Skin of body (tissue), 1 donor: ENCODE measurements at regions not wholly inside any gene's neighbourhood (a gene's known extent, or its start where the extent isn't known, plus 50 kb on each side); places are given as distances from the start of the nearest gene placed in this dataset.
A peak's percentile ranks its signal among the peaks of the same experiment; 100 is the strongest.

Experiments used
- DNase-seq: peaks from one replicate; lab custom pipeline; 2025; lab: John Stamatoyannopoulos, UW

DNA sequence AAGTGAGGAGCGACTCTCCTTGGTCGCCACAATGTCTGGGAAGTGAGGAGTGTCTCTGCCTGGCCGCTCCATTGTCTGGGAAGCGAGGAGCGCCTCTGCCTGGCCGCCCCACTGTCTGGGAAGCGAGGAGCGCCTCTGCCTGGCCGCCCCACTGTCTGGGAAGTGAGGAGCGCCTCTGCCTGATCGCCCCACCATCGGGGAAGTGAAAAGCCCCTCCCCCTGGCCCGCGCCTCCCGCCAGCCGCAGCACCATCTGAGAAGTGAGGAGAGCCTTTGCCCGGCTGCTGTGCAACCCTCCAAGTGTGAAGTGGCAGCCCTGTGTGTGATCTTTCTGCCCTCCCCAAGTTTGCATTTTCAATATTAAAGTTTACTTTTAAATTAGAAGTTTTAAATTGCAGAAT, 95.0 kb upstream of the PPP2R5A start:
- DNase-seq, result no peak

DNA sequence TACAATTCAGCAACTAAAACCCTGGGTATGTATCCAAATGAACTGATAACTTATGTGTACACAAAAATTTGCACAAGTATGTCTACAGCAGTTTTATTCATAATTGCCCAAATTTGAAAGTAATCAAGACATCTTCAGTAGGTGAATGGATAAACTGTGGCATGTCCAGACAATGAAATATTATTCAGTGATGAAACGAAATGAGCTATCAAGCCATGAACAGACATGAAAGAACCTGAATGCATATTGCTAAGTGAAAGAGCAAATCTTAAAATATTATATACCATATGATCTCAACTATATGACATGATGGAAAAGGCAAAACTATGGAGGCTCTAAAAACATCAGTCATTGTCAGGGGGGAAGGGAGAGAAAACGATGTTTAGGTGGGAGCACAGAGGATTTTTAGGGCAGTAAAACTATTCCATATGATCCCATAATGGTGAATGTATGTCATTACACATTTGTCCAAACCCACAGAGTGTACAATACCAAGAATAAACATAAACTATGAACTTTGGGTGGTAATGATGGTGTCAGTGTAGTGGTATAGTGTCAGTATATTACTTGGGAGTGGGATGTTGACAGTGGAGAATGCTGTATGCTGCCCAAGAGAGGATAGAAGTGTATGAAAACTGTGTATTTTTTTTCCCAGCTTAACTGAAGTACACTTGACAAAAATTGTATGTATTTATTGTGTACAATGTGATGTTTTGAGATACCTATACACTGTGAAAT, 92.8 kb upstream of the PPP2R5A start:
- no peak for DNase-seq

DNA sequence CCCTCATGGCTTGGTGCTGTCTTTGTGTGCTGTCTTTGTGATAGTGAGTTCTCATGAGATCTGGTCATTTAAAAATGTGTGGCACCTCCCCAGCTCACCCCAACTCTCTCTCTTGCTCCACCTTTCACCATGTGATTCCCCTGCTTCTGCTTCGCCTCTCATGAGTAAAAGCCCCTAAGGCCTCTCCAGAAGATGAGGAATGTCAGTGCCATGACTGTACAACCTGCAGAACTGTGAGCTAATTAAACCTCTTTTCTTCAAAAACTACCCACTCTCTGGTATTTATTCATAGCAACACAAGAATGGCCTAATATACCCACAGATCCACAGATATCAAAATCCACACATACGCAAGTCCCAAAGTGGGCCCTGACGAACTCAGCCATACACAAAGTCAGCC, 88.9 kb upstream of the PPP2R5A start:
- DNase-seq, result no peak

DNA sequence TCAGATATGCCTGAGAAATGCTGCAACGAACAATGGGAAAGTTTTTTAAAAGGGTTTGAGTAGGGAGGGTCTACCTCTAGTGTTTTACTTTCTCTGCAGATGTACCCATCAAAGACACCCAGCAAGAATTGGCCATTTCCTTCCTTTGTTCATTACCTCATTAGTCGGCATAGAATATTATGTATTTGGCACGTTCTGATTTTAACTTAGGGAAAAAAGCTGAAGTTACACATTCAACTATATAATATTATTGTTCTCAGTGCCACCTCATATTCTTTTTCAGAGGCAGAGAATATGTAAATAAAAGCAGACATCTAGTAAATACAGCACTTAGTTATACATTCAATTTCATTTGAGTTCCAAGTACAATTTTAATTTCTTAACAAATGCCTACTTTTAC, 83.7 kb upstream of the PPP2R5A start:
- DNase-seq, result no peak

DNA sequence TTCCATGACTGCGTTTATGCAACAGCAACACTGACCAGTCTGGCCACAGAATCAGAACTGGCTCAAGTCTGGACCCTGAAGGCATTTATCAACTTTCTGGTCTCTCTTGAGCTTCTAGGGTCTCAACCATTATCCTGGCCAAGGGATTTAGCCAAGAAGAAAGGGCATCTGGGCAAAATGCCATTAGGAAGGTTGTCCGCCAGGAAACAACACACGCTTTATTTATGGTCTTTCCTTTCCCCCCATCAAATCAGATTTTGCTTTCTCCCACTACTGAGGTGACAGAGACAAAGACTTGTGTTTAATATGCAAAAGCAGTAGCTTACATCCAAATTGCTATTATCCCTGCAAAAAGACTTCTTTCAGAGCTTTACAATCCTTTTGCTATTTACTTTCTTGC, 81.6 kb upstream of the PPP2R5A start:
- DNase-seq, result no peak

DNA sequence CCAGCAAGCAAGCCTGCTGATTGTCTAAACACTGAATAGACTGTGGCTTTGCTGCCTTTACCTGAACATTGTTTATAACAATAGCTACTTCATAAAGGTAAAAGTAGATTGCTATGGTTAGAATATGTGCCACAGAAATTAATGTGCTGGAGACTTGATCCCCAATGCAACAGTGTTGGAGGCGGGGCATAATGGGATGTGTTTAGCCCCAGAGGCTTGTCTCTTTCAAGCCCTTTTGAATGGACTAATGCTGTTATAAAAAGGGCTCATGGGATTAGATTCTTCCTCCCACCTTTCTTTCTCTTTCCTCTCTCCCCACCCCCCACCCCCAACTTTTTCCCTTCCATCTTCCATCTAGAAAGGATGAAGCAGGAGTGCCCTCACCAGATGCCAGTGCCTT, 80.2 kb upstream of the PPP2R5A start:
- DNase-seq, result no peak

DNA sequence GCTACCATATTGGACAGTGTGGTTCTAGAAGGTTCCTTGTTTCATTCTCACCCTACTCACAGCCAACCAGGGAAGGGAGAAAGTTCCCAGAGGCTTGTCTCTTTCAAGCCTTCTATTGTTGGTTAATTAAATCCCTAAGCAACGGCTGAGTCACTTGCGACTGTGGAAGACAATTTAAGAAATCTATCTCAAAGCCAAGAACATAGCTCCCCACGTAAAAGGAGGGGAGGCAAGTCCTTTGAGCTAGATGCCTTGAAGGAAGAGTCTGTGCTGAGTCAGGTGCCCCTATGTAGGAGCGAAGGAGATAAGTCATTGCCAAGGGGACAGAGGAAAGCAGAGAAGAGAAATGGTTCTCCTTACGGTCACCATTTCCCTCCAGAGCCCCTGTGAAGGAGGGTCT, 79.4 kb upstream of the PPP2R5A start:
- DNase-seq, result no peak

DNA sequence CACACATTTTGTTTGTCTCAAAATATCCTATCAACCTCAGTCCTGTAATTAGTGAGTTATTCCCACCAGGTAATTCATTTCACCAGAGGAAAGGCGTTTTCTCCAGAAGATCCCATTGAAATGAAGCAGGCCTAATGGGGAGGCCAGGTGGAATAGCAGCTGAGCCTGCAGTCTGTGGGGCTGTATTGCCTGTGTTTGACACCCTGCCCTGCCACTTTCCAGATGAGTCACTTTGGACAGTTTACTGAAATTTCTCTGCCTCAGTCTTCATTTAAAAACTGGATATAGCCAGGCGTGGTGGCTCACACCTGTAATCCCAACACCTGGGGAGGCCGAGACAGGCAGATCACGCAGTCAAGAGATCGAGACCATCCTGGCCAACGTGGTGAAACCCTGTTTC, 78.1 kb upstream of the PPP2R5A start:
- no peak for DNase-seq

DNA sequence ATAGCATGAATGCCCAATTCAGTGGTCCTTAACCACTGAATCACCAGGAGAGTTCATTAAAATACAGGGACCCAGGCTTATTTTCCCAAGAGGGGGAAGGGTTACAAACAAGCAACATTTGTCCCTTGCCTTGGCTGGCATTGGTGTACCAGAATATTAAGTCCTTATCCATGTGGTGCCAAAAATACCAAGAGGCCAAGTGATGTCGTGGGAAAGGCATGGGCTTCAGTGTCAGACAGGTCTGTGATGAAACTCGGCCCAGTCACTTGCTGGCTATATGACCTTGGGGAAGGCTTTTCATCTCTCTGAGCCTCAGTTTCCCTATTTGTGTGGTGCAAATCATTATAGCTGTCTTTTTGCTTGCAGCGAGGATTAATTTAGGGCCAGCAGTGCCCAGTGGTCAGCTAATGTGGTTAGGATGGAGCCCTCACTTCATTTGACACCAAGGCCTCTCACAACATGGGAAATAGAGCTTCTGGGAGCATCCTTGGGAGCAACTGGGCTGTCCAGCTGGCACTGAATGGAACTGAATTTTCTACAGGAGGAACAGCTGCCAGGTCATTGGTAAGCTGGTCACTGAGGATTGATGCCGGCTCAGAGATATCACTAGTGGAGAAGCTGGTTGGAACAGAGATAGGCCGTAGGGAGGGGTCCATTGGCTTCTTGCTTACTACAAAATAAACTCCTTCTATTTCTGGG, 77.2 kb upstream of the PPP2R5A start:
- DNase-seq, result no peak

DNA sequence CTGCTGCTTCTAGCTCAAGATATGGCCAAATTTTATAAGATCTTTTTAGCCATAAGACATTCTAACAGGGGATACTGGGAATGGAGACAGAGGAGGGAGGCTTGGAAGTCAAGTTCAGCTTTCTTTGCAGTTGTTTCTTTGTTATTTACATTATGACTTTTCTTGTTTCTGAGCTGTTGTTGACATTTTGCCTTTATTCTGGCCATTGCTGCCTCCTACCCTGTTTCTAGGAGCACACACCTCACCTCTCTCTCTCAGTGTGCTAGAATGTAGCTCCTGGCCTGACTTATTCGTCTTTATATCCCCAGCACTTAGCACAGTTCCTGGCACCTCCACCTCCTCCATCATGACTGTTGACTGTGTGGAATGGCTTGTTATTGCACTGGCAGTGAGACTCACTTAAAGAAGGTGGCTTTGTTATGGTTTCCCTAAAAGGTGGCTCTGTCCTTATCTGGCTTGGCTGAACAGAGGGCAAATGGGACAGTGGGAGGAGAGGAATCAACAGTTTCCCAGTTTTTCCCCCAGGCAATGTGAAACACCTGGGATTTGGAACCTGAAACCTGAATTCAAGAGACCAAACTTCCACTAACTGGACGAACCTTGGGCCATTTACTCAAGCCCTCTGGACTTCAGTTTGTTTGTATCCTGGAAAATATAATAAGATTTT, 76.1 kb upstream of the PPP2R5A start:
- DNase-seq, result no peak

DNA sequence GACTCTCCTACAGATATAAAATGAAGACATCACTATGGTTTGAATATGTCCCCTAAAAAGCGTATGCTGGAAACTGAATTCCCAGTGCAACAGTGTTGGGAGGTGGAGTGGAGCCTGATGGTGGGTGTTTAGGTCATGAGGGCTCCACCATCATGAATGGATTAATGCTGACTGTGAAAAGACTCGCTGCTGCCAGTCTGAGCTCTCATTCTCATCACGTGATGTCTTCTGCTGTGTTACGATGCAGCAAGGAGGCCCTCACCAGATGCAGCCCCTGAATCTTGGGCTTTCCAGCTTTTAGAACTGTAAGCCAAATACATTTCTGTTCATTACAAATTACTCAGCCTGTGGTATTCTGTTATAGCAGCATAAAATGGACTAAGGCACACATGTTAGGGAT, 73.8 kb upstream of the PPP2R5A start:
- peak; percentile 25 for DNase-seq

DNA sequence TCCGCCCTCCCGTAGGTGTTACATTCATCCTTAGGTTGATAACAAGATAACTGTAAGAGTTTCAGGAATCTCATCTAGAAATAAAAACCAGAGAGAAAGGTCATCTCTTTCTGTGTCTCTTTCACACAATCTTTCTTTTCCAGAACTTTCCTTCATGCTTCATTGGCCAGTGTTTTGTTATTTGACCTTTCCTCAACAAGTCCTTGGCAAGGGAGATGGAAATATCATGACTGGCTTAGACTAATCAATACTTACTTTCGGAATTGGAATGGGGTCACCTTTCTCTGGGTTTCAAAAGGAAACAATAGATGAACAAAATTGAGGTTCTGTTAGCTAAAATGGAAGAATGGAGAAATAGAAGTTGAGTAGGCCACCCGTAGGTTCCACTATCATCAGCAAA, 72.9 kb upstream of the PPP2R5A start:
- DNase-seq, result no peak

DNA sequence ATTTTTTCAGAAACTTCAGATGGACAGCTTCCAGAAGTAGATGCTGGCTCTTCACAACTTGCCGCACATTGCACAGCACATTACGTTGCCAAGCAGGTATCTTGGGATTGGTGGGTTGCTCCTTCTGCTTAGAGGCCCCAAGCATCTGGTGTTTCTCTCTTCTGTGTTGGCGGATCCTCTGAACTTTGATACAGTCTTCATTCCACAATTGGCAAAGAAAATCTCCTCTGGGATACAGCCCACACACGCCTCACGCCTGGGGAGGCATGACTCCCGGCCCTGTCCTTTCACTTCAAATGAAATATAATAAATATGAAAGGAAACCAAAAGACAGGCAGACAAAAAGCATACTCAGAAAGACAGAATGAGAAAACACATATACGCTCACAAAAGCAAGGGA, 72.3 kb upstream of the PPP2R5A start:
- no peak for DNase-seq

DNA sequence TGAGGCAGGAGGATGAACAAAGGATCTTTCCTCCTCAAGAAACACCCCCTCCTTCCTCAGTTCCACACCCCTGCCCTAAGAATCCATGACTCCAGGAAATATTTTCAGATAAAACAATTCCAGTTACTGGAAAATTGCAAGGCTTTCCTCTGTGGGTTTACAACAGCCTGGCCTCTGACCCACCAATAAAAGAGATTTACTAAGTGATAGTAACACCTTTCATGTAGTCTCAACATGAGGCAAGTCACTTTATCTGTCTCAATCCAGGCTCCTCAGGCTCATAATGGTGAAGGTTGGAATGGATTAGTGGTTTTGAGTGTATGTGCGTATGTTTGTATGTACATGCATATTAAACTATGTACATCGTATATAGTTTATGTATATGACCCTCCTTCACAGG, 71.4 kb upstream of the PPP2R5A start:
- no peak for DNase-seq

DNA sequence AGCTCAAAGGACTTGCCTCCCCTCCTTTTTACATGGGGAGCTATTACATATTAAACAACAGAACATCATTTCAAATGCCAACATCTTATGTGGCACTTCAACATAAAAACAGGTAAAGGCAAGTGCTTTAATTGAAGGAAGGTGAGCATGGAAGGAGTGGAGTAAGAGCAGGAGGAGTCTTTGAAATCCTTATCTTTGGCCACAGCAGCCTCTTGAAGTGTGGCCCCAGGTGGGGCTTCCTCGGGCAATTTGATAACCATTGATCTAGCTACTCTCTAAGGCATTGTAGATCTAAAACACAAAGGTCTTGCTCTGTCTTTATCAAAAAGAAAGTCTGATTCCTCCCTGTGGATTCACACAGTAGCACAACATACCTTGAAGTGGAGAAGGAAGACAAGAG, 70.9 kb upstream of the PPP2R5A start:
- no peak for DNase-seq

DNA sequence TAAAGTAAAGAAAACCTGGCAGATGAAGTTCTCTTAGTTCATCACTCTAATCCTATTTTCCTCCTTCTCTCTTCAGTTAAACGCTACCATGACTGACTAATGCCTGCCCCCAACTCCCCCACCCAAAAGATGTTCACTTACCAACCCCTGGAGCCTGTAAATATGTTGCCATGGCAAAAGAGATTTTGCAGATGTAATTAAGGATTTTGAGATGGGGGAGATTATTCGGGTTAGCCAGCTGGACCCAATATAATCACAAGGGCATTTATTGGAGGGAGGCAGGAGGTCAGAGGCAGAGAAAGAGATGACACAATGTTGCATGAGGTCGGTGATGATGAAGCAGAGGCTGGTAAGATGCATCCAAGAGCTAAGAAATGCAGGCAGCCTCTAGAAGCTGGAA, 69.3 kb upstream of the PPP2R5A start:
- DNase-seq, result no peak

DNA sequence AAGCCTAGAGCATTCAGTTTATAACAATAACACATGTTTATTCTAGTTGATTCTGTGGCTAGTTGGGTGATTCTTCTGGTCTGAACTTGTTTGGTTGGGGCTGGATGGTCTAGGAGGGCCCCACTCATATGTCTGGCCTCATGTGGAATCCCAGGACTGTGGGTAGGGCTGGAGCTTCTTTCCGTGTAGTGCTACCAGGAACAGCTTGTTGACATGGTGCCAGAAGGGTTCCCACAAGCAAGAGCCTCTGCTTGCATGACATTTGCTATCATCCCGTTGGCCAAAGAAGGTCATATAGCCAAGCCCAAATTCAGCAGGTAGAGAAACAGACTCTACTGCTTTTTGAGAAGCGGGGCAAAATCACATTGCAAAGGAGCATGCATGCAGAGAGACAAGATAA, 67.6 kb upstream of the PPP2R5A start:
- no peak for DNase-seq

DNA sequence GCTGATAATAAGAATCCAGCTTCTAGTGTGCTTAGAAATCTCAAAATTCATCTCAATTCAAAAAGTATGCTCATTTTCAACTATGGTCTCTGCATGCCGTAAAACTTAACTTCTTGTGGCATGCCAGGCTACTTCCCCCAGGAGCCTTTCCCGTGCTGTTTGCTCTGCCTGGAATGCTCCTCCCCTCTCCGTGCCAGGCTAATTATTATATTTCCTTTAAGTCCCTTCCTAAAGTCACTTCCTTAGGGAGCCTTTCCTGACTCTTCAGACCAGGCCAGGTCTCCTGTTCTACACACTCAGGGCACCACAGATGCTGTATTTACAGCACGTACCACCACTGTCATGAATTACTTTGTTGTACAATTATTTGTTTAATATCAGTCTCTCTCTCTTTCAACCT, 67.1 kb upstream of the PPP2R5A start:
- no peak for DNase-seq

DNA sequence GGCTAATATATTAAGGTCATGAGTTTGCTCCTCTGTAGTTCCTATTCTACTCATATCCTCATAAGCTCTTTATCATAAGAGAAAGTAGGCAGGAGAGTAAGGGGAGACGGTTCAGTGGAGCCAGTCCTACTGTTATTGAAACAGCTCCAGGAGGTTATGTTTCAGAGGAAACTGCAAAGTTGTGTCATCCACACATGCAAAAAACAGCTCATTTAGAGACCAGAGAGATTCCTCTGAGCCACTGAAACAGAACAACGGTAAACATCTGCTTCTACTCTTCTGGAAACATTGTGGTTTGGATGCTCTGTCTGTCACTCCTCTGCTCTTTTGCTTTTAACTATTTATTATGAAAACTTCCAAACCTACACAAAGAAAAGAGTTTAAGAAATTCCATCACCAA, 66.3 kb upstream of the PPP2R5A start:
- DNase-seq, result peak; percentile 63

DNA sequence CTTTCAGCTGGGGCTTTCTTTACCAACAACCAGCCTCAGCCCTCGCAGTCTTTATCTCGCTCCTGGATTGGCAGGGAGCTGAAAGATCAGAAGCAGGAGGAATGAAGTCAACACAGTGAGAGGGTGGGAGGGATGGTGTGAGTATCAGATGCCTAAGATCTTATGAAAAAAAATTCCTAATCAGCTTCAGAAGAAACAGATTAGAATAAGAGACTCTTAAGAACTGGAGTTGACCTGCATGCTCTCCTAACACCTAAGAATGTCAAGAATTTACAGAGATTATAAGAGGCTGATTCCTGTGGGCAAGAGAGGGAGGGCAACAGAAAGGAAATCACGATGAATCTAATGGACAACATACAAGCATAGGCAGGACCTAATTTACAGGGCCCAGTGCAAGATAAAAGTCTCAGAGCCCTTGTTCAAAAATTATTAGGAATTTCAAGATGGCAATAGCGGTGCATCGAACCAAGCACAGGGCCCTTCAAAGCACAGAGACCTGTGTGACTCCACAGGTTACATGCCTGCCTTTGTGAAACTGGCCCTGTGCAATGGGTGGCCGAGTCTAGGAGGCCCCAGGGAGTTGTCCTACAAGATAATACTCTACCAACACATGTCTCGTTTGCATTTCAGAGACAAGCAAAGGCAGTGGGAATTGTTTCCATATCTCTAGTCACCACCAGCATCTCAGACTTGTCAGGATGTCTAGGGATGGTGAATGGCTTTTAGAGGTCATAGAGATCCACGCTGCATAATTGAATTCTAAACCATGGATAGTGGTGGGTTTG, 65.3 kb upstream of the PPP2R5A start:
- DNase-seq, result no peak

DNA sequence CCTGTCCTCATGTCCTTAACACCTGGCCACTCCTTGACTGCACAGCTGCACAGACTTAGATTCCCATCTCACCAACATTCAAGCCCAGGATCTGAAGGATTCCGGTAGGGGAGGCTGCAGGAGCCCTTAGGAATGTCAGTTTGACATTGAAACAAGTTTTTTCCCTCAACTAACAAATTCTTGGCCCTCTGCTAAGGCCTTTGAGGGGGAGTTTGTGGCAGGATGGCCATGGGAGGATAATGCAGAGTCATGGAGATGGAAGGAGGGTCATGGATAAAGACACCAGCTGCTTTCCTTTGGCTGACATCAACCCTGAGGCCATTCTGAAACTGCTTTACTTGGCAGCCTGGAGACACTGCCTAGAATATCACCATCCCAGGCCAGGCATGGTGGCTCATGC, 63.4 kb upstream of the PPP2R5A start:
- no peak for DNase-seq

DNA sequence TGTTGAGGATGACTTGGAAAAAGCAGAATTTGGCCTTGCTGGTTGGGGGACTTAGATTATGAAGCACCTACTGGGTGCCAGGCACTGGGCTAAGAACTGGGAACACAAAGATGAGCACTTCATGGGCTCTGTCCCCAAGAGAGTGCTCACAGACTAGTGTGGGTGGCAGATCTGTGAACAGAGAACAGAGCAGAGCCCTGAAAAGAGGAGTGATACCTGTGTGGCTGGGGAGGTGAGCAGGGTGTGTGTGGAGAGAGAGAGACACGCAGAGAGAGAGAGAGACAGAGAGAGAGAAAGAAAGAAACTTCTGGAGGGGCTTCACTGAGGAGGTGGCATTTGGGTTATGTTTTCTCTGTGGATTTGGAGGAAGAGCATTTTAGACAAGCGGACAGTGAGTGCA, 61.1 kb upstream of the PPP2R5A start:
- DNase-seq, result no peak
